Thymus (tissue), 11 donors: ENCODE measurements at regions not wholly inside any gene's neighbourhood (a gene's known extent, or its start where the extent isn't known, plus 50 kb on each side); places are given as distances from the start of the nearest gene placed in this dataset.

Experiments
- DNase-seq, 9 donors: peaks; one replicate each; pipeline ENCODE4 v3.0.0-alpha.2; 2013; ENCODE audit warnings: low spot score in 9 of 9, low read depth in 6 of 9, missing footprints in 1 of 9
- H3K27ac ChIP-seq, 2 donors: one replicate each; pipeline ENCODE4 v1.5.1; 2013; ENCODE audit warnings: control low read depth in 1 of 2, low read depth in 1 of 2, low read length in 1 of 2, mild to moderate bottlenecking in 1 of 2, moderate library complexity in 1 of 2
- H3K27me3 ChIP-seq, 2 donors: one replicate each; pipeline ENCODE4 v1.5.1; 2013; ENCODE audit warnings: low read length in 1 of 2; ENCODE audit not compliant: control insufficient read depth in 2 of 2, insufficient read depth in 1 of 2
- H3K36me3 ChIP-seq, 2 donors: one replicate each; pipeline ENCODE4 v1.5.1; 2013; ENCODE audit warnings: low read length in 1 of 2, mild to moderate bottlenecking in 1 of 2, moderate library complexity in 1 of 2; ENCODE audit not compliant: control insufficient read depth in 2 of 2, insufficient read depth in 2 of 2
- H3K4me1 ChIP-seq, 2 donors: one replicate each; pipeline ENCODE4 v1.5.1; 2013; ENCODE audit warnings: low read length in 2 of 2; ENCODE audit not compliant: control insufficient read depth in 2 of 2, insufficient read depth in 2 of 2
- H3K4me3 ChIP-seq, 2 donors: one replicate each; pipeline ENCODE4 v1.5.1; 2013; ENCODE audit warnings: low read length in 2 of 2, control low read depth in 1 of 2, mild to moderate bottlenecking in 1 of 2
- H3K9me3 ChIP-seq, 2 donors: one replicate each; pipeline ENCODE4 v1.5.1; 2013; ENCODE audit warnings: low read length in 1 of 2, mild to moderate bottlenecking in 1 of 2; ENCODE audit not compliant: control insufficient read depth in 2 of 2, insufficient read depth in 1 of 2
- WGBS: extraction: QIAGEN DNeasy Blood & Tissue Kit; methylation state at CpG from one replicate; pipeline ENCODE4 v1.1.7; 2013; 5-methylcytosine and 5-hydroxymethylcytosine counted together
- donor health status: healthy.

- DNase-seq: no peak
- Histone ChIP-seq H3K4me1 (no peaks in the 10 kb centered on the region), H3K36me3 (no peaks in the 10 kb centered on the region), H3K27ac (no peak overlapping the region), H3K9me3 (no peaks in the 10 kb centered on the region), H3K27me3 (no peaks in the 10 kb centered on the region), H3K4me3 (no peak overlapping the region)
- WGBS: 97% methylated on average over 4 of the region's 4 CpGs
These were observed 302.0 kb downstream of the SPRY1 start for GRCh38 chr4:123698556-123698955.

GRCh38 chr4:123699880-123700771, 303.5 kb downstream of the SPRY1 start:
- no peaks in the 10 kb centered on the region for H3K9me3 ChIP-seq
- no peak overlapping the region for H3K27ac ChIP-seq
- no peaks in the 10 kb centered on the region for H3K4me1 ChIP-seq
- no peak overlapping the region for H3K4me3 ChIP-seq
- H3K27me3 ChIP-seq: no peaks in the 10 kb centered on the region
- DNase-seq: no peak
- no peaks in the 10 kb centered on the region for H3K36me3 ChIP-seq
- WGBS: 84% methylated on average over 6 of the region's 6 CpGs

- H3K4me1 ChIP-seq: no peaks in the 10 kb centered on the region
- H3K36me3 ChIP-seq: no peaks in the 10 kb centered on the region
- no peaks in the 10 kb centered on the region for H3K9me3 ChIP-seq
- peak overlapping the region in 1 of 2 donors; percentile 6 for H3K27ac ChIP-seq
- no peak overlapping the region for H3K4me3 ChIP-seq
- no peaks in the 10 kb centered on the region for H3K27me3 ChIP-seq
- no peak for DNase-seq
- 100% methylated on average over 1 of the region's 1 CpG for WGBS
These were observed 304.6 kb downstream of the SPRY1 start for GRCh38 chr4:123701131-123701575.

GRCh38 chr4:123705419-123705818, 308.8 kb downstream of the SPRY1 start:
- no peak overlapping the region for H3K4me3 ChIP-seq
- no peaks in the 10 kb centered on the region for H3K36me3 ChIP-seq
- H3K27ac ChIP-seq: no peak overlapping the region
- DNase-seq: no peak
- H3K9me3 ChIP-seq: peaks cover 0 to 10% of the 10 kb centered on the region in 2 donors
- H3K4me1 ChIP-seq: no peaks in the 10 kb centered on the region
- 81% methylated on average over 6 of the region's 6 CpGs for WGBS
- H3K27me3 ChIP-seq: no peaks in the 10 kb centered on the region

- no peak overlapping the region for H3K27ac ChIP-seq
- no peaks in the 10 kb centered on the region for H3K4me1 ChIP-seq
- H3K27me3 ChIP-seq: no peaks in the 10 kb centered on the region
- no peak overlapping the region for H3K4me3 ChIP-seq
- 91% methylated on average over 1 of the region's 1 CpG for WGBS
- H3K9me3 ChIP-seq: peaks cover 0 to 10% of the 10 kb centered on the region in 2 donors
- DNase-seq: no peak
- H3K36me3 ChIP-seq: no peaks in the 10 kb centered on the region
These were observed 310.4 kb downstream of the SPRY1 start for GRCh38 chr4:123706973-123707372.

- no peaks in the 10 kb centered on the region for H3K36me3 ChIP-seq
- H3K4me3 ChIP-seq: no peak overlapping the region
- H3K27me3 ChIP-seq: no peaks in the 10 kb centered on the region
- H3K9me3 ChIP-seq: peaks cover 0 to 10% of the 10 kb centered on the region in 2 donors
- no peak overlapping the region for H3K27ac ChIP-seq
- no peak for DNase-seq
- H3K4me1 ChIP-seq: no peaks in the 10 kb centered on the region
- 96% methylated on average over 2 of the region's 2 CpGs for WGBS
These were observed 312.3 kb downstream of the SPRY1 start for GRCh38 chr4:123708902-123709301.

- Histone ChIP-seq H3K9me3 (peaks cover 0 to 10% of the 10 kb centered on the region in 2 donors), H3K27me3 (no peaks in the 10 kb centered on the region), H3K27ac (no peak overlapping the region), H3K4me3 (no peak overlapping the region), H3K4me1 (no peaks in the 10 kb centered on the region), H3K36me3 (no peaks in the 10 kb centered on the region)
- WGBS: 95% methylated on average over 3 of the region's 3 CpGs
- no peak for DNase-seq
These were observed 312.7 kb downstream of the SPRY1 start for GRCh38 chr4:123709336-123709735.

GRCh38 chr4:123731035-123731434, 334.4 kb downstream of the SPRY1 start:
- H3K9me3 ChIP-seq: no peaks in the 10 kb centered on the region
- WGBS: 46% methylated on average over 1 of the region's 1 CpG
- no peaks in the 10 kb centered on the region for H3K4me1 ChIP-seq
- H3K27ac ChIP-seq: no peak overlapping the region
- no peaks in the 10 kb centered on the region for H3K27me3 ChIP-seq
- H3K4me3 ChIP-seq: no peak overlapping the region
- H3K36me3 ChIP-seq: no peaks in the 10 kb centered on the region
- DNase-seq: no peak

- Histone ChIP-seq H3K4me1 (no peaks in the 10 kb centered on the region), H3K36me3 (no peaks in the 10 kb centered on the region), H3K27ac (no peak overlapping the region), H3K9me3 (no peaks in the 10 kb centered on the region), H3K4me3 (no peak overlapping the region), H3K27me3 (no peaks in the 10 kb centered on the region)
- 95% methylated on average over 1 of the region's 1 CpG for WGBS
- no peak for DNase-seq
These were observed 340.6 kb downstream of the SPRY1 start for GRCh38 chr4:123737156-123737555.
